Erythroblast (primary cell): ENCODE measurements at regions not wholly inside any gene's neighbourhood (a gene's known extent, or its start where the extent isn't known, plus 50 kb on each side); places are given as distances from the start of the nearest gene placed in this dataset.

Experiments
- GATA1 ChIP-seq: IDR thresholded peaks from 2 replicates; pipeline ENCODE4 v1.6.1; 2011; ENCODE audit warnings: low read depth, mild to moderate bottlenecking, control low read depth, low read length, moderate library complexity
- POLR2A ChIP-seq: IDR thresholded peaks from 2 replicates; pipeline ENCODE4 v1.6.1; 2011; ENCODE audit warnings: mild to moderate bottlenecking, low read length

DNA sequence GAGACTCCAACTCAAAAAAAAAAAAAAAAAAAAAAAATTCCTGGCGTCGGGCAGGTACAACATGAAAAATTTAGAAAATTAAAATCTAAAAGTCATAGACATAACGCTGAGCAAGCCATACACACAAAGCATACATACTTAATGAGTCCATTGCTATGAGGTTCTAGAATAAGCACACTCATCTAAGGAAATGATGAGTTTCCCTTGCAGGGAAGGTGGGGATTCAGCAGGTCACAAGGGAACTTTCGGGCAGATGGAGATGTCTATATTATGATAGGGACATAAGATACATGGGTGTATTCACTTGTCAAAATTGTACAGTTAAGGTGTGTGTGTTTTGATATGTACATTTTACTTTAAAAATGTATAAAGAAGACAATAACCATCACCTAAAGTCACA, 120.2 kb upstream of the LIPC start:
- TF ChIP-seq POLR2A (no peak), GATA1 (no peak)
